PC-3 (cell line): ENCODE measurements at regions not wholly inside any gene's neighbourhood (a gene's known extent, or its start where the extent isn't known, plus 50 kb on each side); places are given as distances from the start of the nearest gene placed in this dataset.

Experiments
- ATAC-seq: fragments of 200-7000 bp; cut with Tn5 transposase; 2 replicates; pipeline ENCODE4 v1.9.1; 2020; ENCODE audit warnings: mild to moderate bottlenecking, moderate library complexity
- BruUV-seq: library from RNA; stranded (reverse); fragments of 400-500 nt; replicated peaks from 2 replicates; lab custom pipeline; 2021; lab: Mats Ljungman, UMichigan
- CTCF ChIA-PET: fragments of 300-600 bp; sonication (Branson Sonifier 250); formaldehyde crosslinking; loops from one replicate; lab custom pipeline; 2022; ENCODE audit warnings: antibody characterized with exemption; lab: Charles Lee
- POLR2A ChIA-PET: fragments of 300-600 bp; sonication (Branson Sonifier 250); formaldehyde crosslinking; loops from one replicate; lab custom pipeline; 2022; ENCODE audit warnings: antibody characterized with exemption; ENCODE audit not compliant: unreplicated experiment; lab: Charles Lee
- DNase-seq: peaks from one replicate; pipeline ENCODE4 v3.0.0-alpha.2; 2015
- H2AFZ ChIP-seq: fragments of 300-600 bp; sonication (generic); 2 replicates; pipeline ENCODE4 v1.6.0; 2016; ENCODE audit warnings: antibody characterized with exemption, low read length
- H3F3A ChIP-seq: fragments of 300-600 bp; sonication (generic); one replicate; pipeline ENCODE4 v1.6.0; 2017; ENCODE audit warnings: antibody characterized with exemption, low read length, control low read depth, mild to moderate bottlenecking; ENCODE audit not compliant: unreplicated experiment
- H3K27ac ChIP-seq: fragments of 300-600 bp; sonication (generic); 2 replicates; pipeline ENCODE4 v1.5.1; 2016; ENCODE audit warnings: mild to moderate bottlenecking, low read length
- H3K27me3 ChIP-seq: fragments of 300-600 bp; sonication (generic); 2 replicates; pipeline ENCODE4 v1.6.1; 2016; ENCODE audit warnings: low read length, mixed read lengths
- H3K36me3 ChIP-seq: fragments of 300-600 bp; sonication (generic); 2 replicates; pipeline ENCODE4 v1.6.1; 2016; ENCODE audit warnings: low read depth, mixed run types, low read length, mixed read lengths
- H3K4me1 ChIP-seq: fragments of 300-600 bp; sonication (generic); 2 replicates; pipeline ENCODE4 v1.5.1; 2016; ENCODE audit warnings: low read length; ENCODE audit not compliant: insufficient read depth
- H3K4me2 ChIP-seq: fragments of 300-600 bp; sonication (generic); 2 replicates; pipeline ENCODE4 v1.6.0; 2016; ENCODE audit warnings: low read length
- H3K4me3 ChIP-seq: fragments of 300-600 bp; sonication (generic); 2 replicates; pipeline ENCODE4 v1.5.1; 2016; ENCODE audit warnings: mild to moderate bottlenecking, low read length, mixed read lengths
- H3K79me2 ChIP-seq: fragments of 300-600 bp; sonication (generic); 2 replicates; pipeline ENCODE4 v1.6.1; 2017; ENCODE audit warnings: low read length, mixed read lengths
- H3K9ac ChIP-seq: fragments of 300-600 bp; sonication (generic); 2 replicates; pipeline ENCODE4 v1.6.0; 2016; ENCODE audit warnings: mild to moderate bottlenecking, low read length
- H3K9me2 ChIP-seq: fragments of 300-600 bp; sonication (generic); replicated peaks from 2 replicates; pipeline ENCODE4 v1.6.1; 2016; ENCODE audit warnings: mixed run types, low read length, mixed read lengths
- H3K9me3 ChIP-seq: fragments of 300-600 bp; sonication (generic); 2 replicates; pipeline ENCODE4 v1.6.1; 2016; ENCODE audit warnings: low read length, mixed read lengths
- H4K20me1 ChIP-seq: fragments of 300-600 bp; sonication (generic); 2 replicates; pipeline ENCODE4 v1.6.1; 2016; ENCODE audit warnings: low read length, mixed read lengths
- CTCF ChIP-seq: fragments of 300-600 bp; sonication (generic); conservative IDR thresholded peaks from 2 replicates; pipeline ENCODE4 v1.5.1; 2017; ENCODE audit warnings: antibody characterized with exemption, low read depth, mild to moderate bottlenecking, low read length
- EZH2 ChIP-seq: fragments of 300-600 bp; sonication (generic); IDR thresholded peaks from one replicate; pipeline ENCODE4 v1.6.1; 2017; ENCODE audit warnings: antibody characterized with exemption, mild to moderate bottlenecking, low read length; ENCODE audit not compliant: unreplicated experiment
- EZH2phosphoT487 ChIP-seq: fragments of 300-600 bp; sonication (generic); IDR thresholded peaks from 2 replicates; pipeline ENCODE4 v1.6.1; 2018; ENCODE audit warnings: mild to moderate bottlenecking, antibody characterized with exemption, low read length, borderline replicate concordance
- intact Hi-C: fragments of 100-400 bp; cut with micrococcal nuclease; formaldehyde crosslinking; loops from 2 replicates; pipeline ENCODE4 v1.9.0; 2023

GRCh38 chr4:155521382-155521781, 144.6 kb upstream of the MAP9 start:
- Histone ChIP-seq H3K27me3 (no peaks in the 10 kb centered on the region), H3K9ac (no peak overlapping the region), H3K27ac (no peak overlapping the region), H3K9me2 (no peaks in the 10 kb centered on the region), H3K36me3 (no peaks in the 10 kb centered on the region; the same call in 1 of the 2 replicates), H2AFZ (no peak overlapping the region), H3K4me1 (no peaks in the 10 kb centered on the region), H3K9me3 (no peaks in the 10 kb centered on the region), H3K4me3 (no peak overlapping the region), H3K79me2 (no peaks in the 10 kb centered on the region), H3F3A (no peaks in the 10 kb centered on the region), H4K20me1 (no peaks in the 10 kb centered on the region), H3K4me2 (no peak overlapping the region)
- BruUV-seq: no TSS peak
- intact Hi-C loops: no loop called here
- no peak for TF ChIP-seq EZH2phosphoT487
- ChIA-PET POLR2A (no interaction called here), CTCF (no interaction called here)
- DNase-seq (no peak), ATAC-seq (no peak)

- Histone ChIP-seq H3K4me1 (no peaks in the 10 kb centered on the region), H3K27me3 (no peaks in the 10 kb centered on the region), H4K20me1 (no peaks in the 10 kb centered on the region), H3K9me3 (no peaks in the 10 kb centered on the region), H3K36me3 (no peaks in the 10 kb centered on the region), H3K27ac (no peak overlapping the region), H3K79me2 (no peaks in the 10 kb centered on the region), H2AFZ (no peak overlapping the region), H3K4me3 (no peak overlapping the region), H3F3A (no peaks in the 10 kb centered on the region), H3K9ac (no peak overlapping the region), H3K4me2 (no peak overlapping the region), H3K9me2 (no peaks in the 10 kb centered on the region)
- TF ChIP-seq CTCF (no peak), EZH2 (no peak), EZH2phosphoT487 (no peak)
- ChIA-PET POLR2A (no interaction called here), CTCF (no interaction called here)
- no peak for DNase-seq
- BruUV-seq: no TSS peak
- ATAC-seq: no peak
- intact Hi-C loops: no loop called here
Measured at GRCh38 chr4:155515444-155516075, 138.8 kb upstream of the MAP9 start.

GRCh38 chr4:155514628-155515027, 137.9 kb upstream of the MAP9 start:
- Histone ChIP-seq H3F3A (no peaks in the 10 kb centered on the region), H2AFZ (no peak overlapping the region), H3K4me1 (no peaks in the 10 kb centered on the region), H3K27ac (no peak overlapping the region), H3K4me2 (no peak overlapping the region), H3K27me3 (no peaks in the 10 kb centered on the region), H3K9ac (no peak overlapping the region), H3K79me2 (no peaks in the 10 kb centered on the region), H3K9me2 (no peaks in the 10 kb centered on the region), H3K36me3 (no peaks in the 10 kb centered on the region), H3K9me3 (no peaks in the 10 kb centered on the region), H4K20me1 (no peaks in the 10 kb centered on the region), H3K4me3 (no peak overlapping the region)
- no peak for DNase-seq
- intact Hi-C loops: no loop called here
- CTCF ChIA-PET: no interaction called here
- TF ChIP-seq EZH2: no peak
- TF ChIP-seq EZH2phosphoT487: no peak
- no peak for TF ChIP-seq CTCF
- BruUV-seq: no TSS peak
- POLR2A ChIA-PET: no interaction called here
- no peak for ATAC-seq
